Stimulated activated CD4-positive, alpha-beta T cell treated with anti-CD3 and anti-CD28 coated beads, Interleukin-1b, Interleukin-23, amount 100 ng/mL, for 24 hours (primary cell): ENCODE measurements at regions not wholly inside any gene's neighbourhood (a gene's known extent, or its start where the extent isn't known, plus 50 kb on each side); places are given as distances from the start of the nearest gene placed in this dataset.

Experiments
- DNase-seq, 4 experiments: peaks; one replicate each; pipeline ENCODE4 v3.0.0-alpha.2; 2020; ENCODE audit warnings: low read depth in 4 of 4, low spot score in 1 of 4

DNA sequence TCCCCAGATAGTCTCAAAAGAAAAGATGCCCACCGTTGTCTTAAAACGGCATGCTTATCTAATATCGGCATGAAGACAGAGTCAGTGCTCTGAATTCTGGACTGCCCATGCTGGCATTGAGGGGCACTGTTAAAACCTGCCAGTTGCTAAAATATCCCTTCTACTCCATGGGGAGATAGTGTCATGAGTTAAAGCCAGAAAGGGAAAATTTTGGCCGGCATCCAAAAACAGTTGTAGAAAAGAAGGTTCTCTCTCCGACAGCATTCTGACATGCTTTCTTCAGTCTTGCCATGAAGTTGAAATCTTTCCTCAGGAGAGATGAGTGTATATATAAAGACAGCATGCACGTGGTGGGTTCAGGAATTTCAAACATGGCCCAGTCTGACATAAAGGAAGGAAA lies 401.3 kb upstream of the PIK3C3 start:
- DNase-seq: no peak

DNA sequence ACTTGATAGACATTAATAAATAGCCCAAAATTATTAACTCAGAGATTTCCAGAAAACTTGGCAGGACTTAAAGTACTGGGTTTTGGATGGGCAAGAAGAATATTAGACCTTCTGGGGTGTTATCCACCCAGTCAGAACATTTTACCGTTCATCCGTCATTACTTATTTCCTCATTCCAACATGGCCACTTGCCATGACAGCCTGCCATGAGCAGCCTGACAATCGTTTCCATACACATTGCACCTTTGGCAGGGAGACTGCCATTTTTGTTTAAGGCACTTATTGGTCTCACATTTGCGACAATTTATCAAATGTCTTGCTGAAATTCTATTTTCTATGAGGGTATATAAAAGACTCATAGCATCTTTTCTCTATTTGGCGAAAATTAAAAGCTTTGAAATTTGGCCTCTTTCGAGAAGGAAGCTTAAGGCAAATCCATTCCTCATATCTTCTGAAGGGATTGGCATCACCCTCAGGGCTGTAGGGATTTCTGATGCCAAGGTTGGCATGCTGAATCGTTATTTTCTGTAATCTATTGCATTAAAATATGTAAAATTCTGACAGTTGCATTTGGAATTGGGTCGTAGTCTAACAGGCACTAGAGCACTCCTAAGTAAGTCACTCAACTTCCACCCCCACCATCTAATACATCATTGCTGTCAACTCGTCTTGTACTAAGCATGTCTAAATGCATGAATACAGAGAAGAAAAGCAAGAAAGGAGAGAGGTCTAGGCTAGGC lies 406.3 kb upstream of the PIK3C3 start:
- DNase-seq: no peak

DNA sequence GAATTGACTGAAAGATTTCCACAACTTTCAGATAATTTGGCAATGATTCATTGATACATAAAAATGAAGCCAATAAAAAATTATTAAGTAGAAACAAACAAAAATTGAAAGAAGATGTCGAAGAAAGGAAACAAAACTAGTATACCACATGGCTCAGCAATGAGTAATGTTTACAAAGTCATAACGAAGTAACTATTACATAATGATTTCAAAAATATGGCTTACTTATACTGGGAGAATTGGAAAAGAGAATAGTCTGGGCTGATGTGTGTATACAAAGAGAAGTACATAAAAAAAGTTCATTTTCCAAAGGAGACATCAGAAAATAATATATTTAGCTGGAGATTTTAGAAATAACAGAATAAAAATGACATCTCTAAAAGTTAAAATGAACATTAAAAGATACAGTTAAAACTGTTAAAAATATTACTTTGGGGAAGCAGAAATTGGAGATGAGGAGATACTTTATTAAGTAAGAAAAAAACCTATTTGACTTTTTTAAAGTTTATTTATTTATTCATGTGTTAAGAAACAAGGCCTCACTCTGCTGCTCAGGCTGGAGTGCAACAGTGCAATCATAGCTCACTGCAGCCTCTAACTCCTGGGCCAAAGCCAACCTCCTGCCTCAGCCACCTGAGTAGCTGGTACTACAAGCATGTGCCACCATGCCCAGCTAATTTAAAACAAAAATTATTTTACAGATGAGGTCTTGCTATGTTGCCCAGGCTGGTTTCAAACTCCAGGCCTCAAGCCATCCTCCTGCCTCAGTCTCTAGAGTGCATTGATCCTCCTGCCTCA lies 409.7 kb upstream of the PIK3C3 start:
- DNase-seq: no peak

DNA sequence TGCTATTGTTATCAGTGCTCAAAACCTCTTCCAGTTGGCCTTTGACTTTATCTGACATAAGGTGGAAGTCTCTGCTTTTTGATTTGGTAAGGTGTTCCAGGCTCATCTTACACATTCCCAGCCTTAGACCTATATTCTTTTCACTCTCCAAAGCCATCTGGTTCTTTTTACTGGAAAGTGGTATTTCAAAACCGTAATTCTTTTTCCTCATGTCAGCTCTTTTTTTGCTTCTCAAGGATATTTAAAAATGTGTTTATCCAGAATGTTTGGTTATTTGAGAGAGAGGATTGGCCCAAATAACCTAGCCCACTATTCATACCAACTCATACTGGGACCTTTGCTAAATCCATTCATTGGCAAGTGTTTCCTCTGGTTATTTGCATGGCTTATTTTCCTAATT lies 411.2 kb upstream of the PIK3C3 start:
- no peak for DNase-seq

DNA sequence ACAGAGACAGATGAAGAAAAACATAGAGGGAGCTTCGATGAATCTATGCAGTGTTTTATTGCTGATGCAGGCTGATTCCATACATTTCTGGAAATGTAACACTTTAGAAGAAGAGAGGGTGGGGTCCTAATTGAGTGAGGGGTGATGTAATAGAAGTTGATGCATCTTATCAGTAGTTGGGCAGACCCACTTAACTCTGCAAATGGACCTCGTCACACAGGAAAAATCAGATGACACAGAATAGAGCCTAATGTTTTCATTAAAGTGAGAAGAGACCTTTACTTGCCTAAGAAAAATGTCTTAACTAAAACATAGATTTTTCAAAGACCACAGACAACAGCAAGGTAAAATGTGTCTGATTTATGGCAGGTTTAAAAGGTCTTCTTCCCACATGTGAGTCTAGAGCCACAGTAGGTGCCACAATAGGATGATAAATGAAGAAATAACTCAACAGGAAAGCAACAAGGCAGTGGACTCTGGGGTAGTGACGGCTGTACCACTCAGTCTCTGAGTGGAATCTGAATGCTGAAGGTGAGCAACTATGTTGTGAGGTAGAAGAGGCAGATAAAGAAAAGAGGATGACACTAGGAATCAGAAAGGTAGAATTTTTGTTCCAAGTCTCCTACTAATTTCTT lies 414.7 kb upstream of the PIK3C3 start:
- DNase-seq: no peak

DNA sequence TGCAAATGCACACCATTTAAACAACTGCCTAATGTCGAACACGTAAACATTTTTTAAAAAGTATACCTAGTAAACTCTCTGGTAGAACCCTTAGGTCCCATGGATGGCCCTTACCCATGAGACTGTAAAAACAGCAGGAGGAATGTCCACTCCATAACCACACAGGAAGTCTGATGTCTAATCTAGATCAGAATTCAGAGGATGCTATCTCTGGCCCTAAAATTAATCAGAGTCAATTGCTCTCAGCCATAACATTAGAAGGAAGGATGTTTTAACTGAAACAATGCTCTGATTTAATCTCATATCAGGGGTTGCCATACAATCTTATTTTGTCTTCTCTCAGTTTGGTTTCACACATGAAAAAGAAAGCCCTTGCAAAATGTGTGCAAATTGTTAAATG lies 416.3 kb upstream of the PIK3C3 start:
- DNase-seq: no peak

GRCh38 chr18:41537666-41538065 lies 417.4 kb upstream of the PIK3C3 start:
- DNase-seq: no peak

GRCh38 chr18:41532344-41533086 lies 422.5 kb upstream of the PIK3C3 start:
- DNase-seq: no peak

DNA sequence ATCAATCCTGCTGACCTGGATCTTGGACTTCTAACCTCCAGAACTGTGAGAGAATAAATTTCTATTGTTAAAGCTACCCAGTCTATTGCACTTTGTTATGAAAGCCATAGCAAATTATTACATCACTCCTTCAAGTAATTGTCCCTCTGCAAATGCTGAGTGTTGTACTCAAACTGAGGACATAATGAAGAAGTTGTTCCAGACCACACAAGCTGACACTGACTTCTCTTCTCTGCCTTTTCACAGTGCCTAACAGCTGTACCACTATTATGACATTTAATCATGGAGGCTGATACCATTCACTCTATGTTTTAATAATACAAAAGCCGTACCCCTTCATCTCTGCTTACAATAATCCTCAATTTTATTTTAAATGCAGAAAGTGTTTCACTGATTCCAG lies 424.1 kb upstream of the PIK3C3 start:
- DNase-seq: no peak

- DNase-seq: no peak
Measured at GRCh38 chr18:41529093-41529492, 425.9 kb upstream of the PIK3C3 start.

- no peak for DNase-seq
Measured at GRCh38 chr18:41526054-41526453, 429.0 kb upstream of the PIK3C3 start.

DNA sequence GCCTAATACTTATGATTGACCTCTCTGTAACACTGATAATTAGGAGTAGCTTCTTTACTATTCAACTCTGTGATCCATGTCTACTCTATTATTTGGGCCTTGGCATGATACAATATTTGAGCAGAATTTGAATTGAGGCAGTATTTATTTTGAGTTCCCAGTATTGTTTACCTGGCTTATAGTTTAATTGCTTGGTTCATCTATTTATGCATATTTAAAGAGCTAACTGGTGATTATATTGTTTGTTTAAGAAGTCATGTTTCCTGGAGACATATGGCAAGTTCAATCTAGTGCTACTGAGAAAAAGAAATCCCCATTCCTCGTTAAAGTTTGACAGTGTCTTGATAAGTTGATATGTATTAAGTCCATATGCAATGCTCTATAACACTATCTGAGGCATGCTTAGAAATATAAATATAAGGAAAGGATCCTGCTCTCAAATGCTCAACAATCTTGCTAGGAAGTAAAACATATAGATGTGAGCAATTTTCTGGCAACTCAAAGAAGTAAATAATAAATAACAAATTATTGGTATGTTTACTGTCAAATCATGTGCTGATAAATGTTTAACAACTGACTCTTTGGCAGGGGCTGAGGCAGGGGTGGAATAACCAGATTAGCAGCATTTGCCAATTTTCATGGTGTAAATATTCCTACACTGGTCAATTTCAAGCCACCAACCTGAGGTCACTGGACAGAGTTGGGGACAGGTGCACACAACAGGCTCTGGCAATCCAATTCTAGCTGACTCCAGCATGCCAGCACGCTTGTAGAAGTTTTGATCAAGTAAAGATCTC lies 430.2 kb upstream of the PIK3C3 start:
- no peak for DNase-seq

GRCh38 chr18:41517142-41517541 lies 437.9 kb upstream of the PIK3C3 start:
- DNase-seq: no peak

- no peak for DNase-seq
Measured at GRCh38 chr18:41513438-41513837, 441.6 kb upstream of the PIK3C3 start.

- DNase-seq: no peak
Measured at GRCh38 chr18:41504316-41504715, 450.7 kb upstream of the PIK3C3 start.

DNA sequence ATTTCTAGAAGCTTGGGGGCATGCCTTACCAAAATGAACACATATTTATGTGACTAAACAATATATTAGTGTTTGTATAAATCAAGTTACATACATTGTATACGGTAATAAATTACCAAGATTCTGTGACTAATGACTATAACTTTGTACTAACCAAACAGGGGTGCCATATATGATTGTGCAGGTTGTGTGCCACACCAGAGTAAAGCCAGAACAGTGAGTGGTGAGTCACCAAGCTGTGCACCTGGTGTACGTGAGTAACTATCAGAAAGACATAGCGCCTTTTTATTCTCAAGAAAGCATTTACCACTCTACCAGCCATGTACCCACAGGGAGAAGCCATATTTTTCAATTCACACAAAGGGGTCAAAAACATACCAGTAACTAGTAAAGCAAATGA lies 453.2 kb upstream of the PIK3C3 start:
- DNase-seq: no peak

GRCh38 chr18:41499345-41499744 lies 455.7 kb upstream of the PIK3C3 start:
- no peak for DNase-seq

DNA sequence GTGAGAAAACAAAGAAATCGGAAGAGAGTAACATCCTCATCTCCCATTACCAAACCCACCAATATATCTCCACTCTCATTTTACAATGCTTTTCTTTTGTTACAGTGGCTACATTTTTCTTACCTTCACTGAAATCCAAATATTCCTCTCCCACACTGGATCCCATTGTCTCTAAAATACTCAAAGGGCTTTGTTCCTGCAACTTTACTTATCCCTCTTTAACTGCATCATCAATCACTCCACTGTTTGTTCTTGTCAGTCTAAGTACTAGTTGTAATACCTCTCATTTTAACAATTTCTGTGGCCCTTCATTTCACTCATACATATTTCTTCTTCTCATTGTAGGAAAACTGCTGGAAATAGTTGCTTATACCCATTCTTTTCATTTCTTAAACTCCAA lies 464.2 kb upstream of the PIK3C3 start:
- DNase-seq: no peak

DNA sequence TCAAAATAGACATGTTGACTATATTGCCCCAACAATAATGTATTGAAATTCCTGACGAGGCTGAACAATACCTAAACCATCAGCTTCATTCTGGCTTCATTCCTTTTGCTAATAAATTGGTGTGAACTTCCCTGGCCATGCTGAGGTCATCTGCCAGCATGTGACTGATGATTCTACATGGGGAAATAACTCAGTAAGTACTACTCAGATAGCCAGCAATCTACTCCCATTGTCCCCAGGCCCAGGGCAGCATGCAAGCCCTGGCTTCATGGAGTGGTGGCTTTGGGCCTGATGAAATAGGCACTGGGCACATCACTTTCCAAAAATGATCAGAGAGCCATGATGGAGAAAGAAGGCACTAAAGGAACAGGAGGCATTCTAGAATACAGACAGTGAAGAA lies 468.5 kb upstream of the PIK3C3 start:
- no peak for DNase-seq

GRCh38 chr18:41484069-41484468 lies 471.0 kb upstream of the PIK3C3 start:
- DNase-seq: no peak

DNA sequence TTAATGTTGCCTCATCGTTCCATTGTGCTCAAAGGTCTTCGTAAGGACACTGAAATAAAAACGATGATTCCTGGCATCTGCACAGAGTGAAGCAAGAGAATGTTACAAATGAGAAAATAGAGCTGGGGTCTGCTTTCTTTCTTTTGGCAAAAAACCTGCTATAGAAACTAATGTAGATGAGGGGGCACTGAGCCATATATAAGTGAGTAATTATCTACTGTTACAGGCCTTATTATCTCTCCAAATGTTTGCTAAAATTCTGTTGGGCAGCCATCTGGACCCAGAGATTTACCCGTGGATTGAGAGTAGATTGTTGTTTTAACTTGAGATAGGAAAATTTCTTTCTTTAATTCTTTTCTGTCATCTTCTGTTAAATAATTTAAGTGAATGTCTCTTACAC lies 472.5 kb upstream of the PIK3C3 start:
- no peak for DNase-seq
